PC-3 (cell line): ENCODE measurements at regions not wholly inside any gene's neighbourhood (a gene's known extent, or its start where the extent isn't known, plus 50 kb on each side); places are given as distances from the start of the nearest gene placed in this dataset.

Source experiments
- ATAC-seq: fragments of 200-7000 bp; cut with Tn5 transposase; 2 replicates; pipeline ENCODE4 v1.9.1; 2020; ENCODE audit warnings: mild to moderate bottlenecking, moderate library complexity
- BruUV-seq: library from RNA; stranded (reverse); fragments of 400-500 nt; replicated peaks from 2 replicates; lab custom pipeline; 2021; lab: Mats Ljungman, UMichigan
- CTCF ChIA-PET: fragments of 300-600 bp; sonication (Branson Sonifier 250); formaldehyde crosslinking; loops from one replicate; lab custom pipeline; 2022; ENCODE audit warnings: antibody characterized with exemption; lab: Charles Lee
- POLR2A ChIA-PET: fragments of 300-600 bp; sonication (Branson Sonifier 250); formaldehyde crosslinking; loops from one replicate; lab custom pipeline; 2022; ENCODE audit warnings: antibody characterized with exemption; ENCODE audit not compliant: unreplicated experiment; lab: Charles Lee
- DNase-seq: peaks from one replicate; pipeline ENCODE4 v3.0.0-alpha.2; 2015
- H2AFZ ChIP-seq: fragments of 300-600 bp; sonication (generic); 2 replicates; pipeline ENCODE4 v1.6.0; 2016; ENCODE audit warnings: antibody characterized with exemption, low read length
- H3F3A ChIP-seq: fragments of 300-600 bp; sonication (generic); one replicate; pipeline ENCODE4 v1.6.0; 2017; ENCODE audit warnings: antibody characterized with exemption, low read length, control low read depth, mild to moderate bottlenecking; ENCODE audit not compliant: unreplicated experiment
- H3K27ac ChIP-seq: fragments of 300-600 bp; sonication (generic); 2 replicates; pipeline ENCODE4 v1.5.1; 2016; ENCODE audit warnings: mild to moderate bottlenecking, low read length
- H3K27me3 ChIP-seq: fragments of 300-600 bp; sonication (generic); 2 replicates; pipeline ENCODE4 v1.6.1; 2016; ENCODE audit warnings: low read length, mixed read lengths
- H3K36me3 ChIP-seq: fragments of 300-600 bp; sonication (generic); 2 replicates; pipeline ENCODE4 v1.6.1; 2016; ENCODE audit warnings: low read depth, mixed run types, low read length, mixed read lengths
- H3K4me1 ChIP-seq: fragments of 300-600 bp; sonication (generic); 2 replicates; pipeline ENCODE4 v1.5.1; 2016; ENCODE audit warnings: low read length; ENCODE audit not compliant: insufficient read depth
- H3K4me2 ChIP-seq: fragments of 300-600 bp; sonication (generic); 2 replicates; pipeline ENCODE4 v1.6.0; 2016; ENCODE audit warnings: low read length
- H3K4me3 ChIP-seq: fragments of 300-600 bp; sonication (generic); 2 replicates; pipeline ENCODE4 v1.5.1; 2016; ENCODE audit warnings: mild to moderate bottlenecking, low read length, mixed read lengths
- H3K79me2 ChIP-seq: fragments of 300-600 bp; sonication (generic); 2 replicates; pipeline ENCODE4 v1.6.1; 2017; ENCODE audit warnings: low read length, mixed read lengths
- H3K9ac ChIP-seq: fragments of 300-600 bp; sonication (generic); 2 replicates; pipeline ENCODE4 v1.6.0; 2016; ENCODE audit warnings: mild to moderate bottlenecking, low read length
- H3K9me2 ChIP-seq: fragments of 300-600 bp; sonication (generic); replicated peaks from 2 replicates; pipeline ENCODE4 v1.6.1; 2016; ENCODE audit warnings: mixed run types, low read length, mixed read lengths
- H3K9me3 ChIP-seq: fragments of 300-600 bp; sonication (generic); 2 replicates; pipeline ENCODE4 v1.6.1; 2016; ENCODE audit warnings: low read length, mixed read lengths
- H4K20me1 ChIP-seq: fragments of 300-600 bp; sonication (generic); 2 replicates; pipeline ENCODE4 v1.6.1; 2016; ENCODE audit warnings: low read length, mixed read lengths
- CTCF ChIP-seq: fragments of 300-600 bp; sonication (generic); conservative IDR thresholded peaks from 2 replicates; pipeline ENCODE4 v1.5.1; 2017; ENCODE audit warnings: antibody characterized with exemption, low read depth, mild to moderate bottlenecking, low read length
- EZH2 ChIP-seq: fragments of 300-600 bp; sonication (generic); IDR thresholded peaks from one replicate; pipeline ENCODE4 v1.6.1; 2017; ENCODE audit warnings: antibody characterized with exemption, mild to moderate bottlenecking, low read length; ENCODE audit not compliant: unreplicated experiment
- EZH2phosphoT487 ChIP-seq: fragments of 300-600 bp; sonication (generic); IDR thresholded peaks from 2 replicates; pipeline ENCODE4 v1.6.1; 2018; ENCODE audit warnings: mild to moderate bottlenecking, antibody characterized with exemption, low read length, borderline replicate concordance
- intact Hi-C: fragments of 100-400 bp; cut with micrococcal nuclease; formaldehyde crosslinking; loops from 2 replicates; pipeline ENCODE4 v1.9.0; 2023

- no peak for TF ChIP-seq EZH2phosphoT487
- no peak for TF ChIP-seq EZH2
- no peak for TF ChIP-seq CTCF
- no peaks in the 10 kb centered on the region for H3K79me2 ChIP-seq
- H3K9ac ChIP-seq, result no peak overlapping the region
- H3K36me3 ChIP-seq, result no peaks in the 10 kb centered on the region
- H3F3A ChIP-seq, result no peaks in the 10 kb centered on the region
- no peak overlapping the region for H3K4me2 ChIP-seq
- H3K27ac ChIP-seq, result no peak overlapping the region
- no peak for ATAC-seq
- H4K20me1 ChIP-seq, result no peaks in the 10 kb centered on the region
- CTCF ChIA-PET, result no interaction called here
- no peaks in the 10 kb centered on the region for H3K9me2 ChIP-seq
- POLR2A ChIA-PET, result no interaction called here
- intact Hi-C loops, result no loop called here
- no peaks in the 10 kb centered on the region for H3K9me3 ChIP-seq
- no peak overlapping the region for H3K4me3 ChIP-seq
- DNase-seq, result no peak
- H3K27me3 ChIP-seq, result no peaks in the 10 kb centered on the region
- no peak overlapping the region for H2AFZ ChIP-seq
- BruUV-seq, result no TSS peak
- no peaks in the 10 kb centered on the region for H3K4me1 ChIP-seq
Measured at GRCh38 chr1:193525411-193525810, 339.0 kb upstream of the B3GALT2 start.

GRCh38 chr1:193524616-193525015 lies 338.2 kb upstream of the B3GALT2 start:
- no peaks in the 10 kb centered on the region for H3K4me1 ChIP-seq
- H3K9me2 ChIP-seq, result no peaks in the 10 kb centered on the region
- H3K27ac ChIP-seq, result no peak overlapping the region
- ChIA-PET POLR2A (no interaction called here), CTCF (no interaction called here)
- H3K9ac ChIP-seq, result no peak overlapping the region
- ATAC-seq, result no peak
- no peaks in the 10 kb centered on the region for H3F3A ChIP-seq
- H3K4me3 ChIP-seq, result no peak overlapping the region
- H3K27me3 ChIP-seq, result no peaks in the 10 kb centered on the region
- no peak overlapping the region for H3K4me2 ChIP-seq
- no TSS peak for BruUV-seq
- TF ChIP-seq CTCF, result no peak
- no peak for TF ChIP-seq EZH2phosphoT487
- H2AFZ ChIP-seq, result no peak overlapping the region
- no peak for DNase-seq
- no peaks in the 10 kb centered on the region for H4K20me1 ChIP-seq
- intact Hi-C loops, result no loop called here
- no peaks in the 10 kb centered on the region for H3K79me2 ChIP-seq
- H3K36me3 ChIP-seq, result no peaks in the 10 kb centered on the region
- H3K9me3 ChIP-seq, result no peaks in the 10 kb centered on the region

- POLR2A ChIA-PET, result no interaction called here
- Histone ChIP-seq H2AFZ (no peak overlapping the region), H4K20me1 (no peaks in the 10 kb centered on the region), H3K27me3 (no peaks in the 10 kb centered on the region), H3F3A (no peaks in the 10 kb centered on the region), H3K4me3 (no peak overlapping the region), H3K9me2 (no peaks in the 10 kb centered on the region), H3K36me3 (no peaks in the 10 kb centered on the region), H3K4me2 (no peak overlapping the region), H3K9ac (no peak overlapping the region), H3K27ac (no peak overlapping the region), H3K79me2 (no peaks in the 10 kb centered on the region), H3K9me3 (no peaks in the 10 kb centered on the region), H3K4me1 (no peaks in the 10 kb centered on the region)
- CTCF ChIA-PET, result no interaction called here
- TF ChIP-seq CTCF, result no peak
- no peak for TF ChIP-seq EZH2phosphoT487
- TF ChIP-seq EZH2, result no peak
- intact Hi-C loops, result no loop called here
- DNase-seq, result no peak
- ATAC-seq, result no peak
- BruUV-seq, result no TSS peak
Measured at GRCh38 chr1:193524021-193524420, 337.6 kb upstream of the B3GALT2 start.
